GM19351 (cell line): ENCODE measurements at regions not wholly inside any gene's neighbourhood (a gene's known extent, or its start where the extent isn't known, plus 50 kb on each side); places are given as distances from the start of the nearest gene placed in this dataset.
"Not testable (repeated sequence)": the region's sequence is repeated elsewhere in the genome, so short reads cannot be mapped to it uniquely, and the experiment has no call there.

Source experiments
- ATAC-seq: cut with Tn5 transposase; IDR thresholded peaks from one replicate; pipeline ENCODE4 v1.9.1; 2021; ENCODE audit warnings: mild to moderate bottlenecking, moderate library complexity; ENCODE audit not compliant: unreplicated experiment

GRCh38 chr11:90635151-90635550, 412.3 kb upstream of the CHORDC1 start:
- ATAC-seq = no peak

GRCh38 chr11:90630176-90630575, 407.3 kb upstream of the CHORDC1 start:
- no peak for ATAC-seq

GRCh38 chr11:90629229-90629806, 406.5 kb upstream of the CHORDC1 start:
- no peak for ATAC-seq

- ATAC-seq = no peak
Measured at GRCh38 chr11:90614318-90614717, 391.5 kb upstream of the CHORDC1 start.

- ATAC-seq = not testable (repeated sequence)
Measured at GRCh38 chr11:90613037-90613436, 390.2 kb upstream of the CHORDC1 start.

GRCh38 chr11:90606721-90607120, 383.9 kb upstream of the CHORDC1 start:
- no peak for ATAC-seq

- no peak for ATAC-seq
Measured at GRCh38 chr11:90601261-90601660, 378.4 kb upstream of the CHORDC1 start.

GRCh38 chr11:90594658-90595057, 371.8 kb upstream of the CHORDC1 start:
- ATAC-seq = no peak

- no peak for ATAC-seq
Measured at GRCh38 chr11:90593099-90593498, 370.2 kb upstream of the CHORDC1 start.

GRCh38 chr11:90590286-90590685, 367.4 kb upstream of the CHORDC1 start:
- no peak for ATAC-seq

GRCh38 chr11:90589735-90590134, 366.9 kb upstream of the CHORDC1 start:
- ATAC-seq = no peak

GRCh38 chr11:90587896-90588295, 365.0 kb upstream of the CHORDC1 start:
- no peak for ATAC-seq

GRCh38 chr11:90585491-90585890, 362.6 kb upstream of the CHORDC1 start:
- ATAC-seq = no peak

GRCh38 chr11:90582999-90583398, 360.1 kb upstream of the CHORDC1 start:
- ATAC-seq = not testable (repeated sequence)

- no peak for ATAC-seq
Measured at GRCh38 chr11:90564531-90564930, 341.7 kb upstream of the CHORDC1 start.

GRCh38 chr11:90558328-90558865, 335.5 kb upstream of the CHORDC1 start:
- ATAC-seq = no peak

- ATAC-seq = no peak
Measured at GRCh38 chr11:90556606-90557005, 333.8 kb upstream of the CHORDC1 start.

- no peak for ATAC-seq
Measured at GRCh38 chr11:90556026-90556425, 333.2 kb upstream of the CHORDC1 start.

- ATAC-seq = no peak
Measured at GRCh38 chr11:90555477-90555876, 332.6 kb upstream of the CHORDC1 start.

GRCh38 chr11:90542092-90542491, 319.2 kb upstream of the CHORDC1 start:
- no peak for ATAC-seq

- ATAC-seq = no peak
Measured at GRCh38 chr11:90536301-90536700, 313.5 kb upstream of the CHORDC1 start.

- no peak for ATAC-seq
Measured at GRCh38 chr11:90532125-90532524, 309.3 kb upstream of the CHORDC1 start.

GRCh38 chr11:90531001-90531400, 308.2 kb upstream of the CHORDC1 start:
- no peak for ATAC-seq
